ENCODE measurements at regions not wholly inside any gene's neighbourhood (a gene's known extent, or its start where the extent isn't known, plus 50 kb on each side); places are given as distances from the start of the nearest gene placed in this dataset.

GRCh38 chr3:153038779-153039178 is 123.2 kb upstream of the RAP2B start:
- no peak overlapping the region for H3K9ac ChIP-seq (replicated peaks; ENCODE audit: extremely low read depth, insufficient read depth, low read length)
- H3K27ac ChIP-seq (ENCODE audit: insufficient read depth, low read depth, low read length): no peak overlapping the region
- no peaks in the 10 kb centered on the region for H3K79me2 ChIP-seq (ENCODE audit: control insufficient read depth, insufficient read depth, low read length)
- no TSS peak for BruUV-seq (replicated peaks)
- DNase-seq (ENCODE audit: low read depth, low spot score) (no peak), FAIRE-seq (no peak)
- H4K20me1 ChIP-seq (replicated peaks; ENCODE audit: control insufficient read depth, extremely low read depth, insufficient read depth, low read length): no peaks in the 10 kb centered on the region
- TF ChIP-seq EZH2 (IDR thresholded peaks at IDR 0.05; ENCODE audit: borderline replicate concordance, low read depth, low read length, severe bottlenecking) (no peak), JUN (IDR thresholded peaks at IDR 0.05; ENCODE audit: borderline replicate concordance, insufficient read depth, insufficient read length, low read depth) (no peak), POLR2A (IDR thresholded peaks at IDR 0.05; ENCODE audit: low read depth, low read length) (no peak), POLR2AphosphoS5 (IDR thresholded peaks at IDR 0.05; ENCODE audit: insufficient read depth, low read depth, low read length) (no peak), FOS (IDR thresholded peaks at IDR 0.05; ENCODE audit: borderline replicate concordance, insufficient read depth, low read length) (no peak), GATA2 (IDR thresholded peaks at IDR 0.05; ENCODE audit: insufficient read depth, insufficient read length, low read depth, low read length) (no peak), CTCF (IDR thresholded peaks at IDR 0.05; ENCODE audit: extremely low read depth in 1 of 2, insufficient read depth in 1 of 2, low read depth in 1 of 2, low read length in 2 of 2) (no peak), MYC (IDR thresholded peaks at IDR 0.05; ENCODE audit: low read depth, low read length) (no peak)
- TF ChIP-seq, protein P1, sequence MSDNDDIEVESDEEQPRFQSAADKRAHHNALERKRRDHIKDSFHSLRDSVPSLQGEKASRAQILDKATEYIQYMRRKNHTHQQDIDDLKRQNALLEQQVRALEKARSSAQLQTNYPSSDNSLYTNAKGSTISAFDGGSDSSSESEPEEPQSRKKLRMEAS (IDR thresholded peaks at IDR 0.05; ENCODE audit: insufficient read depth, insufficient read length): no peak
- no peaks in the 10 kb centered on the region for H3K9me1 ChIP-seq (replicated peaks; ENCODE audit: control insufficient read depth, extremely low read depth, insufficient read depth, low read length)
- dilution Hi-C loops (cut with MboI; ENCODE audit: extremely low pct_ligation_motif_present, low sequenced_read_pairs) (no loop called here), intact Hi-C loops (cut with micrococcal nuclease) (no loop called here)
- no peaks in the 10 kb centered on the region for H3K36me3 ChIP-seq (ENCODE audit: control insufficient read depth in 2 of 2, extremely low read depth in 1 of 2, insufficient read depth in 2 of 2, low read length in 2 of 2)
- ChIA-PET POLR2A (no interaction called here), CTCF (interaction anchor here (1.3 kb wide), 1 partner anchor 559 kb away, joined by 3 read pairs; no protein-coding TSS in a partner anchor)
- H3K4me1 ChIP-seq (ENCODE audit: control insufficient read depth, extremely low read depth, insufficient read depth, low read length): peaks cover 7% of the 10 kb centered on the region
- H2AFZ ChIP-seq (ENCODE audit: low read depth, low read length): no peak overlapping the region
- H3K4me2 ChIP-seq (ENCODE audit: insufficient read depth, low read length): no peak overlapping the region
- H3K9me3 ChIP-seq (replicated peaks; ENCODE audit: control insufficient read depth, insufficient read depth, low read length): no peaks in the 10 kb centered on the region
- no peaks in the 10 kb centered on the region for H3K27me3 ChIP-seq (ENCODE audit: control insufficient read depth in 2 of 2, insufficient read depth in 2 of 2, low read length in 2 of 2)
- H3K4me3 ChIP-seq (replicated peaks in 1 of 3; ENCODE audit: insufficient read depth in 1 of 3, low read depth in 1 of 3, low read length in 3 of 3): no peak overlapping the region
